Amniotic epithelial cell (primary cell): ENCODE measurements at regions not wholly inside any gene's neighbourhood (a gene's known extent, or its start where the extent isn't known, plus 50 kb on each side); places are given as distances from the start of the nearest gene placed in this dataset.

ENCODE experiments used
- DNase-seq: peaks from one replicate; pipeline ENCODE4 v3.0.0-alpha.2; 2010; ENCODE audit warnings: low read depth

GRCh38 chr14:101046071-101046470 is 142.5 kb upstream of the RTL1 start:
- DNase-seq, result no peak

DNA sequence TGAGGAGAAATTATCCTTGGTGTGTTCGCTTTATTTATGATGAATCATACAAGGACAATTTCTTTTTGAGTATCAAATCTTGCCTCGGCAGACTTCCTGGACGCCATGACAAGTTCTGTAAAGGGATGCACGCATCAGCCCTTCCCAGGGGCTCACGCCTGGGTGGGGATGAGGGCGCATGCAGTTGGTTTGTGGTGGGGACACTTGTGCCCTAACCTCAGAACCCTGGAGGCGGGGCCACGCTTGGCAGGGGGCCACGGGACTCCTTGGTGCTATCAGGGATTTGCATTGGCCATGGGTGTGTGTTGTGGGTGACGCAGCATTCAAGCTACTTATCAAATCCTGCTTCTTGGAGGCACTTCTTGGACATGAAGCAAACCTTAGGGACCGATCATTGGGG is 143.8 kb upstream of the RTL1 start:
- no peak for DNase-seq

GRCh38 chr14:101048766-101049165 is 145.2 kb upstream of the RTL1 start:
- DNase-seq, result no peak

- DNase-seq, result no peak
These were observed 146.0 kb upstream of the RTL1 start for GRCh38 chr14:101049511-101049910.

DNA sequence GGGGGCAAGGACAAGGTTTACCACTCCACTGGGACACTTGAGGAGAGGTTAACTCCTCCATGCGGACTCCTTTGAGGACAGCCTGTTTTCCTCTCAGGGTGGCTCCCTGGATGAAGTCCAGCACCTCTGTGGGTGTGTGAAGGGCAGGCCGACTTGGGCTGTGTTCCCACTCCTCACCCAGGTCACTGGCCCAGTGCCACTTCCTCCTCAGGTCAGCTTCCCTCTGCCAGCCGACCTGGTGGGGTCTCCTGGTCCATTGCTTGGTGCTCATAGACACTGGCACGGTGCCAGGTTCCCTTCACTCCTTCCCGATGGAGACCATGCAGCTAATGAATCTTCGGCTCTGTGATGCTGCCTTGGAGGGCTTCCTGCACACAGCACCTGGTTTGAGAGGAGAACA is 146.4 kb upstream of the RTL1 start:
- no peak for DNase-seq

DNA sequence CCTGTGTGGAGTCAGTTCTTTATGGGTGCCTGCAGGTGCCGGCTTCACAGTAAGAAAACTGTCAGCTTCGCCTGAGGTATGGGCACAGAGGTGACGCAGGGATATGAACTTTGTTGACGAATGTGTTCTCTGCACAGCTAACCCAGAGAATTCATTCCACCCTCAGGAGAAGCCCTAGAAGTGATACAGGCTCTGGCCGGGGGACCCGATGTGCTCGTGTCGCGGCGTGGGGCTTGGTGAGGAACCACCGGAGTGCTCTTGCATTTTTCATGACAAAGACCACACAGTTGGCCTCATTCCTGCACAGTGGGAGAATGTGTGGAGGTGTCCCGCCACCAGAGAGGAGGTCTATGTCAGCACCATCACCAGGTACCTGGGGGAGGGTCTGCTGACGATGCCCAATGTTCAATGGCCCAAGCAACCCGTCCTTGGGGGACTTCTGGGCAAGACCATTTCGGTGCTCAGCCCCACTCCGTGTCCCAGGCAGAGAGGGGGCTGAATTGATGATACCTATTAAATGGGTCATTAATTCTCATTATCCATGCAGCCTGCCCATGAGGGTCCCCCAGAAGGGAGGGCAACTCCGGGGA is 147.5 kb upstream of the RTL1 start:
- DNase-seq, result no peak

- no peak for DNase-seq
These were observed 151.1 kb upstream of the RTL1 start for GRCh38 chr14:101054671-101055070.

- no peak for DNase-seq
These were observed 151.7 kb upstream of the RTL1 start for GRCh38 chr14:101055106-101055662.

GRCh38 chr14:101055776-101056374 is 152.4 kb upstream of the RTL1 start:
- DNase-seq, result no peak

DNA sequence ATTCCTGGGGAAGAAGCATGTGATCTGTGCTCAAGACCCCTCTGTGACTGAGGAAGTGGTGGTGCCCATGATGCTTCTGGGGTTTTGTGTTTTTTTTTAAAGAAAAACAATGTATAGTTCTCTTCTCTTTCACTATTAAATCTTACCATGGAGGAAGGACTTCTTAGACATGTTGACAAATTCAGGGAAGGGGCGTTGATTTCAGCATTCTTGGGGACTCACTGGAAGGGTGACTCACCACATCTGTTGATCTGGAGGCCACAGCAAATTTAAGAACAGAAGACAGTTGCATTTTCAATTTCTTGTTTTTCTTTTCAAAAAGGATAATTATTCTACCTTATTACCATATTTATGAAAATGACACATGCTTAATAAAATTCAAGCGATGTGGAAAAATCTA is 152.9 kb upstream of the RTL1 start:
- DNase-seq, result no peak

DNA sequence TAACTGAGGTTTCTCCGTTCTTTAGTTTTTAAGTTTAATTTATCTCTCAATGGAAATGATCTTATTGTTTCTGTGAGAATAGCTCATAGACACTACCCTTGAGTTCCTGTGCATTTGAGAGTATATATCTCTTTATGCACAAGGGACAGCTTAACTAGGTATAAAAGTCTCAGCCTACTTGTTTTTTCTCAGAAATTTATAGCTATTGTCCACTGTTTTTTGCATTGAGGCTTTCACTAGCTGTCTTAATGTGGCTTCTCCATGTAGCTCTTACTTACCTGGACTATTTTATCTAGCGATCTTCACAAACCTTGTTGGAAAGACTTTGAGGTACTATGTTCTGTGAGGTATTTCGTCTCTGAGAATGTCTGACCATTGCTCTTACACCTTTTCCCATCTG is 153.9 kb upstream of the RTL1 start:
- no peak for DNase-seq

DNA sequence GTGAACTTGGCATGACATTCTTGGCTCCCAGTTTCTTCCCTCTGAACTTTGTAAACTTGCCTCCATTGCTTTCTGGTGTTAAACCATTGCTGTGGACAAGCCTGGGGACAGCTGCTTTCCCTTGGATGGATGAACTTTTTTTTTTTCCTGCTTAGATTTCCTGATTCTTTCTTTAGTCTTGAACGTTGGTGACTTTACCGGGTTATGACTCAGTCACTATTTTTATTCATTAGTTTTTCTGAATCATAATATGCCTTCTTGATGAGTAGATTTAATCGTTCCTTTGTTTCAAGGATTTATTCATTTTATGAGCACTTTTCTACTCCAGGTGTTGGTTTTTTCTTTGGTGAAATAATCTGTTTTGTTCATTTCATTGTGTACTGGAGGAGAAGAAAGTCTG is 155.0 kb upstream of the RTL1 start:
- no peak for DNase-seq

- no peak for DNase-seq
These were observed 156.7 kb upstream of the RTL1 start for GRCh38 chr14:101060171-101060601.

GRCh38 chr14:101061411-101062064 is 158.0 kb upstream of the RTL1 start:
- DNase-seq, result no peak

GRCh38 chr14:101062065-101062450 is 158.5 kb upstream of the RTL1 start:
- DNase-seq, result no peak

DNA sequence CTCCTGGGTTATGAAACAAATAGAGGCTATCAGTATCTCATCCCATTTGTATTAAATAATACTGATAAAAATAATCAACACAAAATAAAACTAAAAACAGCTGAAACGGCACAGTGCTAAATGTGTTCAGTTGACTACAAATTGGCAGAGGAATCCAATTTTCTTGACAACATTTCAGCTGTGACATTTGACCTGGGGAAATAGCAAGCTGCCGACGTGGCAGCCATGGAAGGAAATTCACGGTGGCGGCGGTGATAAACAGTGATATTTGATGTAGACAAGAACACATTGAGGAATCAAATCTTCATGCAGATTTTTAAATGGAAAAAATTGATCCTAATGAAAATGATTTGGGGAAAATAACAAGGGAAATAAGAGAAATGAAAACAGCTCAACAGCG is 159.1 kb upstream of the RTL1 start:
- DNase-seq, result no peak

- DNase-seq, result no peak
These were observed 159.6 kb upstream of the RTL1 start for GRCh38 chr14:101063121-101063520.

DNA sequence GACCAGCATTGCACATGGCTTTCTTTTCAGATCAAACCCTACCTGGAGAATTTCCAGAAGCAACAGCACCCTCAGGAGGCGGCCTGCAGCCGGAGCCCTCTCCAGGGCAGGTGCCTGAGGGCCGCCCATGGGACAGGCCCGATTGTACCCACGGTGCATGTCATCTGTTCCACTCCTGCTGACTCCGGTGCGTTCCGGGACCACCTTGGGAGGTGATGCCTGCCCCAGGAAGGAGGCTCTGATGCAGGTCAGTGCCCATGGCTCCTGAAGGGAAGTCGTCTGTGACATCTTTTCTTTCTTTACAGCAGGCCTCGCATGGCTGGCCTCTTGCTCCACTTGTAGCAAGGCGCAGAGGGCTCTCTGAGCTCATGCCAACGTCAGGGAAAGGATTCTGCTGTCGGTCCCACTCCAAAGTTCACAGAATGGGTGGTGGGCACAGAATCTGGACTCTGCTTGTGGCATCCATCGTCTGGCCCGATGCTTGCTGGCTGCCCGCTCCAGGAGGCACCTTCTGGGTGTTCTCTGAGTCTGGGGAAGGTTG is 160.7 kb upstream of the RTL1 start:
- DNase-seq, result no peak

- no peak for DNase-seq
These were observed 161.2 kb upstream of the RTL1 start for GRCh38 chr14:101064718-101065117.

DNA sequence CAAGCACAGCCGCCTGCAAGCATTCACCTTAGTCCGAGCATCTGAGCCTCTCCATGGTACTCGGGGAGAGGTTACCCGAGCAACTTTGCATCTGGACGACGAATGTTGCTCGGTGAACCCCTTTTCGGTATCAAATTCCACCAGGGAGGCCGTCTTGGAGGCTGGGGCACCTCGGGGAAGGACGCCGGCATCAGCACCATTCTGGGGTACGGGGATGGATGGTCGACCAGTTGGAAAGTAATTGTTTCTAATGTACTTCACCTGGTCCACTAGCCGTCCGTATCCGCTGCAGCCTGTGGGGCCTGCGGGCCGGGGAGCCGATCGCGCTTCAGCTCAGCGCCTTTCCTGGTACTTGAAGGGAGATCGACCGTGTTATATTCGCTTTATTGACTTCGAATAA is 161.7 kb upstream of the RTL1 start:
- DNase-seq, result no peak

GRCh38 chr14:101065696-101066694 is 162.5 kb upstream of the RTL1 start:
- DNase-seq, result no peak
